PC-9 (cell line): ENCODE measurements at regions not wholly inside any gene's neighbourhood (a gene's known extent, or its start where the extent isn't known, plus 50 kb on each side); places are given as distances from the start of the nearest gene placed in this dataset.

ENCODE experiments used
- EZH2 ChIP-seq: fragments of 200-600 bp; sonication (generic); IDR thresholded peaks from 2 replicates; pipeline ENCODE4 v1.8.0; 2017; ENCODE audit warnings: antibody characterized with exemption, low read depth
- TF ChIP-seq, protein P1 (sequence below): fragments of 200-600 bp; sonication (generic); conservative IDR thresholded peaks from 2 replicates; pipeline ENCODE4 v1.6.1; 2017; ENCODE audit warnings: mixed run types, antibody characterized with exemption, mild to moderate bottlenecking, moderate library complexity

DNA sequence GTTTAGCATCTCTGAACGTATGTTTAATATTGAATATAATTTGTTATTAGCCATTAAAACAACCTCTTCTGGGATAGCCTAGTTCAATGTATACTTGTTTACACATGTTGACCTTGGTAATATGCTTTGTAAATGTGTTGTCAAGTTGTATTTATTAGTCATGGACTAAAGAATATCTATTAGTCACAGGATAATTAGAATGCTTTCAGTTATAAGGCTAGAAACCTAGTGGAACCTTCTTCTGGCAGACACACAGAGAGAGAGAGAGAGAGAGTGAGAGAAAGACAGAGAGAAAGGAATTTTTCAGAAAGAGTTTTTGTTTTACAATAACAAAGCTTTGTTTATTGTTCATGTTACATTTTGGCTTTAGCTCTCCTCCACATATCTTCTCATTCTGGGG lies 181.1 kb upstream of the APP start:
- TF ChIP-seq, protein P1, sequence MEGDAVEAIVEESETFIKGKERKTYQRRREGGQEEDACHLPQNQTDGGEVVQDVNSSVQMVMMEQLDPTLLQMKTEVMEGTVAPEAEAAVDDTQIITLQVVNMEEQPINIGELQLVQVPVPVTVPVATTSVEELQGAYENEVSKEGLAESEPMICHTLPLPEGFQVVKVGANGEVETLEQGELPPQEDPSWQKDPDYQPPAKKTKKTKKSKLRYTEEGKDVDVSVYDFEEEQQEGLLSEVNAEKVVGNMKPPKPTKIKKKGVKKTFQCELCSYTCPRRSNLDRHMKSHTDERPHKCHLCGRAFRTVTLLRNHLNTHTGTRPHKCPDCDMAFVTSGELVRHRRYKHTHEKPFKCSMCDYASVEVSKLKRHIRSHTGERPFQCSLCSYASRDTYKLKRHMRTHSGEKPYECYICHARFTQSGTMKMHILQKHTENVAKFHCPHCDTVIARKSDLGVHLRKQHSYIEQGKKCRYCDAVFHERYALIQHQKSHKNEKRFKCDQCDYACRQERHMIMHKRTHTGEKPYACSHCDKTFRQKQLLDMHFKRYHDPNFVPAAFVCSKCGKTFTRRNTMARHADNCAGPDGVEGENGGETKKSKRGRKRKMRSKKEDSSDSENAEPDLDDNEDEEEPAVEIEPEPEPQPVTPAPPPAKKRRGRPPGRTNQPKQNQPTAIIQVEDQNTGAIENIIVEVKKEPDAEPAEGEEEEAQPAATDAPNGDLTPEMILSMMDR, result no peak
- no peak for TF ChIP-seq EZH2
